Endothelial cell of umbilical vein (primary cell): ENCODE measurements at regions not wholly inside any gene's neighbourhood (a gene's known extent, or its start where the extent isn't known, plus 50 kb on each side); places are given as distances from the start of the nearest gene placed in this dataset.

Experiments
- BruUV-seq: library from RNA; stranded (reverse); fragments of 400-500 nt; replicated peaks from 2 replicates; lab custom pipeline; 2021; lab: Mats Ljungman, UMichigan
- CTCF ChIA-PET: fragments of 300-600, 350-600 bp; sonication (Branson Sonifier 250); formaldehyde crosslinking; loops from one replicate; lab custom pipeline; 2021; ENCODE audit warnings: antibody characterized with exemption, inconsistent platforms; lab: Charles Lee
- POLR2A ChIA-PET: fragments of 300-600, 350-600 bp; sonication (Branson Sonifier 250); formaldehyde crosslinking; loops from one replicate; lab custom pipeline; 2021; ENCODE audit warnings: antibody characterized with exemption, inconsistent platforms; lab: Charles Lee
- DNase-seq: peaks from one replicate; pipeline ENCODE4 v3.0.0-alpha.2; 2011; ENCODE audit warnings: low read depth, low spot score
- FAIRE-seq: peaks from 2 replicates; lab custom pipeline; 2011; peaks lifted over from hg19 to GRCh38; lab: Jason Lieb, UNC
- H2AFZ ChIP-seq: 2 replicates; pipeline ENCODE4 v1.6.0; 2012; ENCODE audit warnings: low read depth, low read length, control low read depth, inconsistent platforms
- H3K27ac ChIP-seq: 2 replicates; pipeline ENCODE4 v1.5.1; 2011; ENCODE audit warnings: low read depth, mild to moderate bottlenecking, control low read depth, low read length, moderate library complexity; ENCODE audit not compliant: insufficient read depth
- H3K27me3 ChIP-seq, 2 experiments: 2 replicates each; pipeline versions ENCODE4 v1.6.0 to v1.6.1; 2011; ENCODE audit warnings: low read length in 2 of 2, mixed read lengths in 1 of 2; ENCODE audit not compliant: control insufficient read depth in 2 of 2, insufficient read depth in 2 of 2
- H3K36me3 ChIP-seq, 2 experiments: 2 replicates in 1 of 2; 3 replicates in 1 of 2; pipeline ENCODE4 v1.5.1; 2011; ENCODE audit warnings: low read length in 2 of 2, mild to moderate bottlenecking in 1 of 2, moderate library complexity in 1 of 2; ENCODE audit not compliant: control insufficient read depth in 2 of 2, insufficient read depth in 2 of 2; ENCODE audit errors: extremely low read depth in 1 of 2
- H3K4me1 ChIP-seq: 3 replicates; pipeline ENCODE4 v1.5.1; 2011; ENCODE audit warnings: mild to moderate bottlenecking, low read length; ENCODE audit not compliant: control insufficient read depth, insufficient read depth; ENCODE audit errors: extremely low read depth
- H3K4me2 ChIP-seq: 2 replicates; pipeline ENCODE4 v1.6.1; 2011; ENCODE audit warnings: low read length, control low read depth, mixed read lengths; ENCODE audit not compliant: insufficient read depth
- H3K4me3 ChIP-seq, 3 experiments: fragments of 200-600 bp in 1 of 3; sonication (generic), shearing (Covaris generic) in 1 of 3; replicated peaks in 1 of 3; 2 replicates each; pipeline ENCODE4 v1.5.1; 2011 to 2016; ENCODE audit warnings: control low read depth in 3 of 3, low read length in 3 of 3, mild to moderate bottlenecking in 2 of 3, inconsistent platforms in 1 of 3, low read depth in 1 of 3, moderate library complexity in 1 of 3; ENCODE audit not compliant: insufficient read depth in 1 of 3
- H3K79me2 ChIP-seq: 2 replicates; pipeline ENCODE4 v1.6.0; 2012; ENCODE audit warnings: low read length, inconsistent platforms; ENCODE audit not compliant: control insufficient read depth, insufficient read depth
- H3K9ac ChIP-seq: replicated peaks from 2 replicates; pipeline ENCODE3; 2011; ENCODE audit warnings: low read length, control low read depth; ENCODE audit not compliant: insufficient read depth; ENCODE audit errors: extremely low read depth
- H3K9me1 ChIP-seq: replicated peaks from 3 replicates; pipeline ENCODE4 v1.6.0; 2011; ENCODE audit warnings: mild to moderate bottlenecking, low read length; ENCODE audit not compliant: control insufficient read depth, insufficient read depth; ENCODE audit errors: extremely low read depth
- H3K9me3 ChIP-seq: replicated peaks from 2 replicates; pipeline ENCODE4 v1.5.1; 2012; ENCODE audit warnings: low read length, inconsistent platforms; ENCODE audit not compliant: control insufficient read depth, insufficient read depth
- H4K20me1 ChIP-seq: replicated peaks from 2 replicates; pipeline ENCODE3; 2011; ENCODE audit warnings: mild to moderate bottlenecking, low read length; ENCODE audit not compliant: control insufficient read depth, insufficient read depth; ENCODE audit errors: extremely low read depth
- CTCF ChIP-seq, 2 donors: IDR thresholded peaks; 1 replicate in 1 of 2; 2 replicates in 1 of 2; pipeline ENCODE4 v1.5.1; 2011; ENCODE audit warnings: low read length in 2 of 2, mild to moderate bottlenecking in 2 of 2, moderate library complexity in 2 of 2, control low read depth in 1 of 2, inconsistent platforms in 1 of 2, low read depth in 1 of 2; ENCODE audit not compliant: insufficient read depth in 1 of 2; ENCODE audit errors: extremely low read depth in 1 of 2
- EZH2 ChIP-seq: IDR thresholded peaks from 2 replicates; pipeline ENCODE4 v1.6.1; 2012; ENCODE audit warnings: borderline replicate concordance, low read depth, mild to moderate bottlenecking, moderate library complexity, low read length, inconsistent platforms; ENCODE audit not compliant: severe bottlenecking
- FOS ChIP-seq: IDR thresholded peaks from 2 replicates; pipeline ENCODE4 v1.6.1; 2011; ENCODE audit warnings: mild to moderate bottlenecking, low read length, moderate library complexity, borderline replicate concordance; ENCODE audit not compliant: insufficient read depth
- GATA2 ChIP-seq: IDR thresholded peaks from 2 replicates; pipeline ENCODE4 v1.7.0; 2011; ENCODE audit warnings: low read depth, mild to moderate bottlenecking, moderate library complexity, mixed read lengths, low read length; ENCODE audit not compliant: insufficient read length, insufficient read depth
- JUN ChIP-seq: IDR thresholded peaks from 2 replicates; pipeline ENCODE4 v1.6.1; 2011; ENCODE audit warnings: borderline replicate concordance, low read depth; ENCODE audit not compliant: insufficient read length, insufficient read depth
- MAX ChIP-seq: IDR thresholded peaks from 2 replicates; pipeline ENCODE4 v1.6.1; 2011; ENCODE audit not compliant: insufficient read depth, insufficient read length
- MYC ChIP-seq: IDR thresholded peaks from one replicate; pipeline ENCODE4 v1.6.1; 2011; ENCODE audit warnings: mild to moderate bottlenecking, low read depth, low read length
- POLR2A ChIP-seq: IDR thresholded peaks from 2 replicates; pipeline ENCODE4 v1.6.1; 2012; ENCODE audit warnings: low read depth, mild to moderate bottlenecking, control low read depth, low read length
- POLR2AphosphoS5 ChIP-seq: IDR thresholded peaks from 2 replicates; pipeline ENCODE4 v1.6.1; 2012; ENCODE audit warnings: low read depth, mild to moderate bottlenecking, control low read depth, low read length, moderate library complexity; ENCODE audit not compliant: insufficient read depth
- dilution Hi-C: fragments of 300-500 bp; cut with MboI; formaldehyde crosslinking; loops from one replicate; pipeline ENCODE4 v1.15.0; 2019; ENCODE audit warnings: low sequenced_read_pairs; ENCODE audit not compliant: extremely low pct_ligation_motif_present
- intact Hi-C: fragments of 100-400 bp; cut with micrococcal nuclease; formaldehyde crosslinking; loops from one replicate; pipeline ENCODE4 v1.10.0; 2022

- Histone ChIP-seq H3K36me3 (no peaks in the 10 kb centered on the region), H3K4me3 (no peak overlapping the region), H4K20me1 (no peaks in the 10 kb centered on the region), H3K79me2 (no peaks in the 10 kb centered on the region), H3K27ac (no peak overlapping the region), H3K4me2 (no peak overlapping the region), H3K27me3 (no peaks in the 10 kb centered on the region), H3K4me1 (no peaks in the 10 kb centered on the region), H2AFZ (no peak overlapping the region), H3K9me1 (no peaks in the 10 kb centered on the region), H3K9me3 (no peaks in the 10 kb centered on the region), H3K9ac (no peak overlapping the region)
- ChIA-PET POLR2A (no interaction called here), CTCF (no interaction called here)
- DNase-seq, result no peak
- no peak for FAIRE-seq
- dilution Hi-C loops, result no loop called here
- intact Hi-C loops, result no loop called here
- TF ChIP-seq FOS, result no peak
- no peak for TF ChIP-seq JUN
- no peak for TF ChIP-seq EZH2
- TF ChIP-seq MAX, result no peak
- no peak for TF ChIP-seq GATA2
- TF ChIP-seq POLR2A, result no peak
- TF ChIP-seq MYC, result no peak
- no peak for TF ChIP-seq CTCF (IDR thresholded peaks at IDR 0.05; ENCODE audit: extremely low read depth in 1 of 2, insufficient read depth in 1 of 2, low read depth in 1 of 2, low read length in 2 of 2)
- no peak for TF ChIP-seq POLR2AphosphoS5
- BruUV-seq, result no TSS peak
Measured at GRCh38 chr11:92915551-92915950, 53.9 kb upstream of the MTNR1B start.
